ENCODE measurements at regions not wholly inside any gene's neighbourhood (a gene's known extent, or its start where the extent isn't known, plus 50 kb on each side); places are given as distances from the start of the nearest gene placed in this dataset.

- TF ChIP-seq ZNF652 (CRISPR knock-in tag; IDR thresholded peaks at IDR 0.05; ENCODE audit: borderline replicate concordance, low read depth) (no peak), ZNF431 (CRISPR knock-in tag; IDR thresholded peaks at IDR 0.05; ENCODE audit: borderline replicate concordance, low read depth) (no peak), GPN1 (CRISPR knock-in tag; IDR thresholded peaks at IDR 0.05; ENCODE audit: borderline replicate concordance) (no peak), ZNF678 (CRISPR knock-in tag; IDR thresholded peaks at IDR 0.05) (no peak), RBM22 (optimal IDR thresholded peaks at IDR 0.05; ENCODE audit: low read length) (no peak), ATF7-NPFF (CRISPR knock-in tag; IDR thresholded peaks at IDR 0.05; ENCODE audit: low read depth) (no peak), CREBL2 (CRISPR knock-in tag; IDR thresholded peaks at IDR 0.05; ENCODE audit: borderline replicate concordance) (no peak), MYC (CRISPR knock-in tag; IDR thresholded peaks at IDR 0.05; ENCODE audit: borderline replicate concordance) (no peak)
Observed at GRCh38 chr2:65727381-65727780, 295.0 kb upstream of the SPRED2 start (continued).

DNA sequence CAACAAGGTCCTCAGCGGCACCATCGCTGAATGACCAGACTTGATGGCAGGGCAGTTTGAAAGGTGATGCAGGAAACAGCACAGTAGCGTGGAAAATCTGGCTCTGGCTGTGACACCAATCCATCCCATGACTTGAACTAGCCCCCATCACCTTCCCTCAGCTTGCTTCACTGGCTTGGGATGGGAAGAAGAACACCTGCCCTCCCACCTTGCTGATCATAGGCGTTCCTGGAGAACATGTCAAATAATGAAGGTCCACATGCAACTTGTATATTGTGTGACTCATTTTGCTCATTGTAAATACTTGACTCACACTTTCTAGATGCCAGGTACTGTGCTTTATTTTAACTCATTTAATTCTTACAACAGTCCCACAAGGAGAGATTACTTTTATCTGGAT is 292.4 kb upstream of the SPRED2 start:
- no TSS peak for BruUV-seq (replicated peaks)
- H3K27ac ChIP-seq (ENCODE audit: extremely low read length, insufficient read depth, low read length) = no peak overlapping the region
- H3K79me2 ChIP-seq (ENCODE audit: insufficient read depth, low read length) = no peaks in the 10 kb centered on the region
- no peak for TF ChIP-seq ZBTB1 (CRISPR knock-in tag; IDR thresholded peaks at IDR 0.05; ENCODE audit: borderline replicate concordance)
- no peak for TF ChIP-seq MIER3 (CRISPR knock-in tag; IDR thresholded peaks at IDR 0.05; ENCODE audit: borderline replicate concordance)
- no peak for TF ChIP-seq MAX (IDR thresholded peaks at IDR 0.05)
- no peak for TF ChIP-seq ZC3H13 (CRISPR knock-in tag; IDR thresholded peaks at IDR 0.05)
- TF ChIP-seq SSRP1 (CRISPR knock-in tag; IDR thresholded peaks at IDR 0.05) = no peak
- TF ChIP-seq POLR2G (IDR thresholded peaks at IDR 0.05; ENCODE audit: low read depth, low read length) = no peak
- TF ChIP-seq ZNF749 (CRISPR knock-in tag; IDR thresholded peaks at IDR 0.05; ENCODE audit: borderline replicate concordance) = no peak
- ChIA-PET CTCF (ENCODE audit: low intra/inter-chr PET ratio, low total read pairs) (no interaction called here), POLR2A (no interaction called here)
- in situ Hi-C loops (cut with HindIII; ENCODE audit: extremely low pct_ligation_motif_present, low pct_unique_long_range_greater_than_20kb) = no loop called here
- H2AFZ ChIP-seq (ENCODE audit: low read length) = no peak overlapping the region
- no peak for DNase-seq (ENCODE audit: low spot score)
- no peaks in the 10 kb centered on the region for H3K27me3 ChIP-seq (ENCODE audit: control insufficient read depth in 1 of 2, insufficient read depth in 2 of 2, low read length in 2 of 2)
- no peaks in the 10 kb centered on the region for H3K36me3 ChIP-seq (replicated peaks in 1 of 2; ENCODE audit: control insufficient read depth in 1 of 2, insufficient read depth in 2 of 2, low read length in 2 of 2)
- no peak for ATAC-seq
- H4K20me1 ChIP-seq (ENCODE audit: insufficient read depth, low read length) = no peaks in the 10 kb centered on the region
- H3K9ac ChIP-seq (ENCODE audit: insufficient read depth, low read depth, low read length) = no peak overlapping the region
- 11% methylated on average over 4 of the region's 4 CpGs for WGBS (ENCODE audit: low lambda C conversion rate)
- intact Hi-C loops (cut with micrococcal nuclease; ENCODE audit: unreplicated experiment) = no loop called here
- no peaks in the 10 kb centered on the region for H3K4me1 ChIP-seq (ENCODE audit: insufficient read depth, low read length)
- H3K4me2 ChIP-seq (ENCODE audit: low read depth, low read length) = no peak overlapping the region
- H3K9me3 ChIP-seq (ENCODE audit: low read length) = no peaks in the 10 kb centered on the region
- no peak overlapping the region for H3K4me3 ChIP-seq (replicated peaks in 1 of 3; ENCODE audit: insufficient read depth in 1 of 3, low read depth in 2 of 3, low read length in 3 of 3)
- FAIRE-seq = no peak
